DND-41 (cell line): ENCODE measurements at regions not wholly inside any gene's neighbourhood (a gene's known extent, or its start where the extent isn't known, plus 50 kb on each side); places are given as distances from the start of the nearest gene placed in this dataset.

Source experiments
- ATAC-seq: fragments of 200-7000 bp; cut with Tn5 transposase; 3 replicates; pipeline ENCODE4 v1.9.1; 2021; ENCODE audit warnings: low read depth; ENCODE audit not compliant: insufficient read depth
- DNase-seq: peaks from one replicate; pipeline ENCODE4 v3.0.0-alpha.2; 2020
- H2AFZ ChIP-seq: 2 replicates; pipeline ENCODE4 v1.6.0; 2012; ENCODE audit warnings: low read depth, low read length
- H3K27ac ChIP-seq: 2 replicates; pipeline ENCODE4 v1.5.1; 2012; ENCODE audit warnings: low read length, inconsistent platforms
- H3K27me3 ChIP-seq: fragments of 200-600 bp; sonication (generic); 2 replicates; pipeline ENCODE4 v1.6.0; 2012; ENCODE audit warnings: low read length, mild to moderate bottlenecking, inconsistent platforms; ENCODE audit not compliant: insufficient read depth, poor library complexity
- H3K36me3 ChIP-seq: 2 replicates; pipeline ENCODE4 v1.5.1; 2012; ENCODE audit warnings: low read length, inconsistent platforms; ENCODE audit not compliant: insufficient read depth
- H3K4me1 ChIP-seq: 2 replicates; pipeline ENCODE4 v1.5.1; 2012; ENCODE audit warnings: mild to moderate bottlenecking, low read length; ENCODE audit not compliant: insufficient read depth
- H3K4me2 ChIP-seq: 2 replicates; pipeline ENCODE4 v1.6.0; 2012; ENCODE audit warnings: mild to moderate bottlenecking, moderate library complexity, low read length, inconsistent platforms; ENCODE audit not compliant: insufficient read depth
- H3K4me3 ChIP-seq, 2 experiments: fragments of 200-600 bp in 1 of 2; shearing (Covaris generic) in 1 of 2; 2 replicates each; pipeline ENCODE4 v1.5.1; 2012 to 2016; ENCODE audit warnings: inconsistent platforms in 2 of 2, low read length in 2 of 2, mild to moderate bottlenecking in 2 of 2, low read depth in 1 of 2, moderate library complexity in 1 of 2
- H3K79me2 ChIP-seq: 2 replicates; pipeline ENCODE4 v1.6.0; 2012; ENCODE audit warnings: low read length, inconsistent platforms; ENCODE audit not compliant: insufficient read depth
- H3K9ac ChIP-seq: 2 replicates; pipeline ENCODE4 v1.6.0; 2012; ENCODE audit warnings: low read depth, mild to moderate bottlenecking, inconsistent platforms, low read length, moderate library complexity
- H3K9me3 ChIP-seq: 2 replicates; pipeline ENCODE4 v1.5.1; 2012; ENCODE audit warnings: low read length, moderate library complexity, mild to moderate bottlenecking, inconsistent platforms; ENCODE audit not compliant: insufficient read depth, severe bottlenecking
- H4K20me1 ChIP-seq: 2 replicates; pipeline ENCODE4 v1.6.0; 2012; ENCODE audit warnings: low read length; ENCODE audit not compliant: insufficient read depth
- EZH2 ChIP-seq: IDR thresholded peaks from 3 replicates; pipeline ENCODE4 v1.6.1; 2012; ENCODE audit warnings: borderline replicate concordance, low read depth, mild to moderate bottlenecking, moderate library complexity, low read length, inconsistent platforms; ENCODE audit not compliant: severe bottlenecking
- TF ChIP-seq, protein P1 (sequence below): IDR thresholded peaks from 2 replicates; pipeline ENCODE4 v1.5.1; 2012; ENCODE audit warnings: borderline replicate concordance, low read length, moderate library complexity, mild to moderate bottlenecking; ENCODE audit not compliant: poor library complexity, severe bottlenecking; ENCODE audit errors: extremely low read depth

DNA sequence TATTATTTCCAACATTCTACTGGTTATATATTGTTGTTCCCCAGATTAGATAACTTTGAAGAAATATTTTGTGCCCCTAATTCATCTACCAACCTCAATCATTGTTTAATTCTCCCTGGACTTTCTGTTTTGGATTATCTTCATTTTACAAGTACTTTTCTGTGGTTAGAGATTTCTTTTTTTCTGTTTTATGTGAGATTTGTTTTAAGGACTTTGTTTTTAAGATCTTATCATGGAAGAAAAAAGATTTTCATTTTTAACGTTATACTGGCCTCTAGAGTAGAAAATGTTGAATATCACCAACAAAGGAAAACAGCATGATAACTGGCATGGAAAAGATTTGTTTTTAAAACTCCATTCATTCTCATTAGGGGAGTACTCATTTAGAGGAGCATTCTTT lies 210.9 kb upstream of the KCNMB2 start:
- H3K9ac ChIP-seq: no peak overlapping the region
- H3K4me3 ChIP-seq: no peak overlapping the region
- H2AFZ ChIP-seq: no peak overlapping the region
- H3K27ac ChIP-seq: no peak overlapping the region
- no peaks in the 10 kb centered on the region for H4K20me1 ChIP-seq
- DNase-seq (no peak), ATAC-seq (no peak)
- H3K9me3 ChIP-seq: no peaks in the 10 kb centered on the region
- H3K79me2 ChIP-seq: no peaks in the 10 kb centered on the region
- H3K4me1 ChIP-seq: peaks cover 4% of the 10 kb centered on the region; the same call in 1 of the 2 replicates
- H3K27me3 ChIP-seq: no peaks in the 10 kb centered on the region
- no peak for TF ChIP-seq EZH2
- TF ChIP-seq, protein P1, sequence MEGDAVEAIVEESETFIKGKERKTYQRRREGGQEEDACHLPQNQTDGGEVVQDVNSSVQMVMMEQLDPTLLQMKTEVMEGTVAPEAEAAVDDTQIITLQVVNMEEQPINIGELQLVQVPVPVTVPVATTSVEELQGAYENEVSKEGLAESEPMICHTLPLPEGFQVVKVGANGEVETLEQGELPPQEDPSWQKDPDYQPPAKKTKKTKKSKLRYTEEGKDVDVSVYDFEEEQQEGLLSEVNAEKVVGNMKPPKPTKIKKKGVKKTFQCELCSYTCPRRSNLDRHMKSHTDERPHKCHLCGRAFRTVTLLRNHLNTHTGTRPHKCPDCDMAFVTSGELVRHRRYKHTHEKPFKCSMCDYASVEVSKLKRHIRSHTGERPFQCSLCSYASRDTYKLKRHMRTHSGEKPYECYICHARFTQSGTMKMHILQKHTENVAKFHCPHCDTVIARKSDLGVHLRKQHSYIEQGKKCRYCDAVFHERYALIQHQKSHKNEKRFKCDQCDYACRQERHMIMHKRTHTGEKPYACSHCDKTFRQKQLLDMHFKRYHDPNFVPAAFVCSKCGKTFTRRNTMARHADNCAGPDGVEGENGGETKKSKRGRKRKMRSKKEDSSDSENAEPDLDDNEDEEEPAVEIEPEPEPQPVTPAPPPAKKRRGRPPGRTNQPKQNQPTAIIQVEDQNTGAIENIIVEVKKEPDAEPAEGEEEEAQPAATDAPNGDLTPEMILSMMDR: peak; percentile 62
- no peaks in the 10 kb centered on the region for H3K36me3 ChIP-seq
- H3K4me2 ChIP-seq: no peak overlapping the region

DNA sequence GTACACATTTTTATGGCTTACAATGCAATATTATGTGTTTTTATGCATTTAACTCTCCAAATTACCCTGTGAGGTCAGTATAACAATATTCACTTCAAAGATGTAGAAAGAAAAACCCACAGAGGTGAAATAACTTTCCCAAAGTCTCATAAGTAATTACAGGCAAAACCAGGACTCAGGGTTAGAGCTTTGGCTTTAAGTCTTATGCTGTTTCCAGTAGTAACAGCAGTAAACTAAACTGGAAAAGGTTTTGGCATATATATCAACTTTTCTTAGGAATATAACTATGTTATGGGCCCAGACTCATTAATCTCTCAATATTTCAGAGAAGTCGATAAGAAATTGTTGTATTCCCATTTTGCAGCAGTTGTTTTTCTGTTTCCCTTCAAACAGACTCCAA lies 206.3 kb upstream of the KCNMB2 start:
- no peaks in the 10 kb centered on the region for H3K79me2 ChIP-seq
- ATAC-seq: no peak
- H3K27ac ChIP-seq: no peak overlapping the region
- no peak for TF ChIP-seq EZH2
- TF ChIP-seq, protein P1: no peak
- H3K4me2 ChIP-seq: no peak overlapping the region
- H3K36me3 ChIP-seq: no peaks in the 10 kb centered on the region
- H2AFZ ChIP-seq: no peak overlapping the region
- H4K20me1 ChIP-seq: no peaks in the 10 kb centered on the region
- H3K4me1 ChIP-seq: peaks cover 19% of the 10 kb centered on the region
- no peak overlapping the region for H3K9ac ChIP-seq
- no peak overlapping the region for H3K4me3 ChIP-seq
- no peaks in the 10 kb centered on the region for H3K27me3 ChIP-seq
- no peak for DNase-seq
- H3K9me3 ChIP-seq: no peaks in the 10 kb centered on the region

DNA sequence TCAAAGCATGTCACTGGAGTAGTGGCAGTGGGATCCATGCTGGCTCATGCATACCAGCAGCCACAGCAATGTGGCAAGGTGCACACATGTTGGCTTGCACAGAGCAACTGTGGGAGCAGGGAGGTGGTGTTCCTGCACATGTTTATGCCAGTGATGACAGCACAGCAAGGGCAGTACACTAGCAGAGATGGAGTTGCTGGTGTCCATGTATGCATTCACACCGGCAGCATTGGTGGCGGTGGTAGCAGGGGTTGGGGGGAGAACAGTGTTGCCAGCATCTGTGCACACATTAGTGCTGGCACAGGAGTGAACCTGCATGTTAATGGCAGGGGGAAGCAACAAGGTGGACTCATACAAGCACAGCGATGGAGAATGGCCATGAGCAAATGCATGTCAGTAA lies 202.0 kb upstream of the KCNMB2 start:
- Histone ChIP-seq H3K4me3 (no peak overlapping the region), H3K4me1 (peaks cover 14% of the 10 kb centered on the region), H2AFZ (no peak overlapping the region), H3K4me2 (no peak overlapping the region), H3K9ac (no peak overlapping the region), H3K36me3 (no peaks in the 10 kb centered on the region), H4K20me1 (no peaks in the 10 kb centered on the region), H3K27me3 (no peaks in the 10 kb centered on the region), H3K27ac (no peak overlapping the region), H3K79me2 (no peaks in the 10 kb centered on the region), H3K9me3 (no peaks in the 10 kb centered on the region)
- TF ChIP-seq, protein P1: no peak
- no peak for TF ChIP-seq EZH2
- ATAC-seq (no peak), DNase-seq (no peak)

DNA sequence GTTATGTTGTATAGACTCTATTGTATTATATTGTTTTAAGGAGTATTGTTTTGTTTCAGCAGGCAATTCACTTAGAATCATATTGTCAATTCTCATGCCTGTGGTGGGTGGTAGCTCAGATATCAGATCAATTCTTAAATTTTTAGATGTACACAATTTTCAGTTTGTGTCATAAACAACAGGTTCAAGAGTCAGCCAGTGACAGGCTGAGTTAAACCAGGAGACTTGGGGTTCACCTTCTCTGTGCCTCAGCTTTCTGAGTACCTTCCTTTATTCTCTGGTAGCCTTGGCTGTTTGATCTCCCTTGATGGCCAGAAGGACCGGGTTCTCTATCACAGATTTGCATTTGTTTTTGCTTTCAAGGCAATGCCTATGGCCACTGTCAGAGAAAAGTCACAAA lies 199.9 kb upstream of the KCNMB2 start:
- TF ChIP-seq, protein P1: no peak
- TF ChIP-seq EZH2: no peak
- no peak overlapping the region for H3K4me3 ChIP-seq
- H3K9me3 ChIP-seq: no peaks in the 10 kb centered on the region
- H3K79me2 ChIP-seq: no peaks in the 10 kb centered on the region
- no peak for ATAC-seq
- no peaks in the 10 kb centered on the region for H4K20me1 ChIP-seq
- no peaks in the 10 kb centered on the region for H3K27me3 ChIP-seq
- no peaks in the 10 kb centered on the region for H3K36me3 ChIP-seq
- peaks cover 14% of the 10 kb centered on the region for H3K4me1 ChIP-seq
- H3K4me2 ChIP-seq: no peak overlapping the region
- H3K9ac ChIP-seq: no peak overlapping the region
- no peak overlapping the region for H3K27ac ChIP-seq
- no peak overlapping the region for H2AFZ ChIP-seq
- DNase-seq: no peak
